SU-DHL-6 (cell line): ENCODE measurements at regions not wholly inside any gene's neighbourhood (a gene's known extent, or its start where the extent isn't known, plus 50 kb on each side); places are given as distances from the start of the nearest gene placed in this dataset.

Experiments
- H2AFZ ChIP-seq: fragments of 200-600 bp; sonication (generic); 2 replicates; pipeline ENCODE4 v1.6.1; 2014; ENCODE audit warnings: low read depth, mild to moderate bottlenecking, moderate library complexity, mixed read lengths, antibody characterized with exemption, low read length; ENCODE audit not compliant: severe bottlenecking
- H3F3A ChIP-seq: fragments of 200-600 bp; shearing (Covaris generic); 2 replicates; pipeline ENCODE4 v1.6.0; 2016; ENCODE audit warnings: antibody characterized with exemption, mild to moderate bottlenecking; ENCODE audit not compliant: insufficient read depth
- H3K27ac ChIP-seq: fragments of 200-600 bp; sonication (generic); 2 replicates; pipeline ENCODE4 v1.5.1; 2016; ENCODE audit warnings: low read depth, mild to moderate bottlenecking, low read length, moderate library complexity, mixed read lengths
- H3K27me3 ChIP-seq: fragments of 200-600 bp; sonication (generic), shearing (Covaris generic); 2 replicates; pipeline ENCODE4 v1.6.0; 2014; ENCODE audit warnings: mild to moderate bottlenecking, low read length
- H3K36me3 ChIP-seq: fragments of 200-600 bp; sonication (generic); 2 replicates; pipeline ENCODE4 v1.6.1; 2014; ENCODE audit warnings: mild to moderate bottlenecking, low read length, mixed read lengths
- H3K4me2 ChIP-seq: fragments of 300-600, 200-600 bp; shearing (Covaris generic), sonication (generic); 2 replicates; pipeline ENCODE4 v1.6.0; 2014; ENCODE audit warnings: low read length, low read depth, mild to moderate bottlenecking; ENCODE audit not compliant: poor library complexity, severe bottlenecking
- H3K4me3 ChIP-seq: fragments of 200-600 bp; sonication (generic); 2 replicates; pipeline ENCODE4 v1.5.1; 2014; ENCODE audit warnings: antibody characterized with exemption, low read length, mild to moderate bottlenecking, mixed read lengths; ENCODE audit not compliant: insufficient read depth, poor library complexity, severe bottlenecking
- H3K79me2 ChIP-seq: fragments of 200-600 bp; sonication (generic); 2 replicates; pipeline ENCODE4 v1.6.1; 2014; ENCODE audit warnings: mild to moderate bottlenecking, low read length, moderate library complexity; ENCODE audit not compliant: insufficient read depth
- H3K9ac ChIP-seq: fragments of 200-600 bp; sonication (generic); 2 replicates; pipeline ENCODE4 v1.7.0; 2014; ENCODE audit warnings: mild to moderate bottlenecking, low read length
- H3K9me2 ChIP-seq: fragments of 200-600 bp; sonication (generic); replicated peaks from 2 replicates; pipeline ENCODE4 v1.6.1; 2014; ENCODE audit warnings: low read length; ENCODE audit not compliant: insufficient read depth
- H3K9me3 ChIP-seq: fragments of 200-600 bp; sonication (generic); 2 replicates; pipeline ENCODE4 v1.6.1; 2014; ENCODE audit warnings: low read length, mixed read lengths; ENCODE audit not compliant: insufficient read depth
- H4K20me1 ChIP-seq: fragments of 200-600 bp; sonication (generic); 2 replicates; pipeline ENCODE4 v1.6.1; 2014; ENCODE audit warnings: low read depth, mild to moderate bottlenecking, antibody characterized with exemption, low read length, moderate library complexity, mixed read lengths
- CTCF ChIP-seq: fragments of 200-600 bp; sonication (generic); IDR thresholded peaks from one replicate; pipeline ENCODE4 v1.5.1; 2017; ENCODE audit warnings: antibody characterized with exemption, mild to moderate bottlenecking, low read length, moderate library complexity; ENCODE audit not compliant: insufficient read depth, poor library complexity, severe bottlenecking
- EZH2phosphoT487 ChIP-seq: fragments of 200-600 bp; sonication (generic), shearing (Covaris generic); conservative IDR thresholded peaks from 2 replicates; pipeline ENCODE4 v1.6.1; 2018; ENCODE audit warnings: mild to moderate bottlenecking, antibody characterized with exemption, low read length, moderate library complexity, mixed read lengths

GRCh38 chr16:26348095-26348494 lies 656.3 kb downstream of the HS3ST4 start:
- Histone ChIP-seq H3K9ac (no peak overlapping the region), H3F3A (no peaks in the 10 kb centered on the region), H3K9me3 (no peaks in the 10 kb centered on the region), H3K4me2 (no peak overlapping the region), H3K9me2 (no peaks in the 10 kb centered on the region), H3K27me3 (no peaks in the 10 kb centered on the region), H3K4me3 (no peak overlapping the region), H3K36me3 (no peaks in the 10 kb centered on the region), H2AFZ (no peak overlapping the region), H3K27ac (no peak overlapping the region), H4K20me1 (no peaks in the 10 kb centered on the region), H3K79me2 (no peaks in the 10 kb centered on the region)
- no peak for TF ChIP-seq EZH2phosphoT487
- TF ChIP-seq CTCF, result no peak

GRCh38 chr16:26360867-26361266 lies 669.1 kb downstream of the HS3ST4 start:
- H3K4me2 ChIP-seq, result no peak overlapping the region
- H3K27me3 ChIP-seq, result no peaks in the 10 kb centered on the region
- H3F3A ChIP-seq, result no peaks in the 10 kb centered on the region
- no peak overlapping the region for H2AFZ ChIP-seq
- H3K79me2 ChIP-seq, result no peaks in the 10 kb centered on the region
- H3K27ac ChIP-seq, result no peak overlapping the region
- no peaks in the 10 kb centered on the region for H3K9me2 ChIP-seq
- no peak overlapping the region for H3K4me3 ChIP-seq
- TF ChIP-seq CTCF (no peak), EZH2phosphoT487 (no peak)
- no peak overlapping the region for H3K9ac ChIP-seq
- H3K9me3 ChIP-seq, result no peaks in the 10 kb centered on the region
- H4K20me1 ChIP-seq, result no peaks in the 10 kb centered on the region
- H3K36me3 ChIP-seq, result no peaks in the 10 kb centered on the region

GRCh38 chr16:26363581-26363980 lies 671.8 kb downstream of the HS3ST4 start:
- TF ChIP-seq CTCF (no peak), EZH2phosphoT487 (no peak)

More at GRCh38 chr16:26363581-26363980, 671.8 kb downstream of the HS3ST4 start:
- Histone ChIP-seq H3K27me3 (0 out of 2 replicates have a peak, but pooled peaks cover 2% of the 10 kb centered on the region), H3K27ac (no peak overlapping the region), H3K36me3 (no peaks in the 10 kb centered on the region), H3K9me3 (no peaks in the 10 kb centered on the region), H4K20me1 (no peaks in the 10 kb centered on the region), H3F3A (no peaks in the 10 kb centered on the region), H3K9me2 (no peaks in the 10 kb centered on the region), H3K9ac (no peak overlapping the region), H2AFZ (no peak overlapping the region), H3K79me2 (no peaks in the 10 kb centered on the region), H3K4me2 (no peak overlapping the region), H3K4me3 (no peak overlapping the region)
